ENCODE measurements at regions not wholly inside any gene's neighbourhood (a gene's known extent, or its start where the extent isn't known, plus 50 kb on each side); places are given as distances from the start of the nearest gene placed in this dataset.

GRCh38 chr6:128808856-128809255 is 74.1 kb upstream of the LAMA2 start:
- ChIA-PET SMC1A (ENCODE audit: uncharacterized antibody, unreplicated experiment) (no interaction called here), CTCF (interaction anchor here (0.8 kb wide), 1 partner anchor 562 kb away, joined by 4 read pairs; no protein-coding TSS in a partner anchor), RAD21 (ENCODE audit: unreplicated experiment) (no interaction called here), POLR2A (no interaction called here)
- Histone ChIP-seq H3K4me1 (ENCODE audit: control insufficient read depth, insufficient read depth, low read length) (no peaks in the 10 kb centered on the region), H3K27me3 (replicated peaks in 1 of 2; ENCODE audit: control insufficient read depth in 2 of 2, insufficient read depth in 2 of 2, low read length in 1 of 2) (no peaks in the 10 kb centered on the region), H3K4me3 (no peak overlapping the region), H3K4me2 (ENCODE audit: control insufficient read depth, insufficient read depth) (no peak overlapping the region), H3K79me2 (ENCODE audit: control insufficient read depth, insufficient read depth, low read length) (no peaks in the 10 kb centered on the region), H3K36me3 (ENCODE audit: control insufficient read depth in 2 of 2, insufficient read depth in 2 of 2, low read length in 1 of 2) (no peaks in the 10 kb centered on the region), H3K9ac (ENCODE audit: control insufficient read depth, insufficient read depth, low read length) (no peak overlapping the region), H2AFZ (ENCODE audit: control insufficient read depth, low read depth, low read length) (no peak overlapping the region), H3K9me3 (replicated peaks; ENCODE audit: control insufficient read depth, insufficient read depth, low read length) (no peaks in the 10 kb centered on the region), H3K27ac (ENCODE audit: control insufficient read depth, insufficient read depth) (no peak overlapping the region), H4K20me1 (ENCODE audit: control insufficient read depth, insufficient read depth) (no peaks in the 10 kb centered on the region)
- intact Hi-C loops (cut with micrococcal nuclease; ENCODE audit: unreplicated experiment): loop anchor here (10.0 kb wide), 1 partner anchor 566 kb away; no protein-coding TSS in a partner anchor
- in situ Hi-C loops (cut with MboI): no loop called here
- no peak for ATAC-seq
- FAIRE-seq: no peak
- no peak for DNase-seq (ENCODE audit: low read depth, low spot score)
- no peak for TF ChIP-seq FOXK2 (IDR thresholded peaks at IDR 0.05)
- TF ChIP-seq MEF2A (IDR thresholded peaks at IDR 0.05; ENCODE audit: insufficient read depth, low read depth, low read length): no peak
- TF ChIP-seq PAX5 (IDR thresholded peaks at IDR 0.05; ENCODE audit: borderline replicate concordance, low read depth, low read length): no peak
- TF ChIP-seq CEBPZ (IDR thresholded peaks at IDR 0.05; ENCODE audit: low read depth, low read length): no peak
- TF ChIP-seq IRF3 (IDR thresholded peaks at IDR 0.05): no peak
- TF ChIP-seq IRF4 (IDR thresholded peaks at IDR 0.05; ENCODE audit: low read depth, low read length): no peak
- TF ChIP-seq GATAD2B (conservative IDR thresholded peaks at IDR 0.05; ENCODE audit: low read depth): no peak
- no peak for TF ChIP-seq ZBTB4 (CRISPR knock-in tag; IDR thresholded peaks at IDR 0.05)
- TF ChIP-seq PRDM15 (CRISPR knock-in tag; IDR thresholded peaks at IDR 0.05): no peak
- TF ChIP-seq SRF (IDR thresholded peaks at IDR 0.05; ENCODE audit: low read depth in 2 of 2, low read length in 2 of 2): no peak
- no peak for TF ChIP-seq TCF3 (IDR thresholded peaks at IDR 0.05; ENCODE audit: borderline replicate concordance, insufficient read depth, low read depth, low read length)
- TF ChIP-seq IKZF1 (conservative IDR thresholded peaks at IDR 0.05): no peak
- no TSS peak for BruUV-seq (replicated peaks)

Measured in GM12878 (cell line).